NCI-H345 treated with DMSO at 0.1 percent for 48 hours (cell line): ENCODE measurements at regions not wholly inside any gene's neighbourhood (a gene's known extent, or its start where the extent isn't known, plus 50 kb on each side); places are given as distances from the start of the nearest gene placed in this dataset.
"Not testable (repeated sequence)": the region's sequence is repeated elsewhere in the genome, so short reads cannot be mapped to it uniquely, and the experiment has no call there.

Source experiments
- DNase-seq: peaks from one replicate; lab custom pipeline; 2025; ENCODE audit not compliant: unreplicated experiment; lab: John Stamatoyannopoulos, UW

DNA sequence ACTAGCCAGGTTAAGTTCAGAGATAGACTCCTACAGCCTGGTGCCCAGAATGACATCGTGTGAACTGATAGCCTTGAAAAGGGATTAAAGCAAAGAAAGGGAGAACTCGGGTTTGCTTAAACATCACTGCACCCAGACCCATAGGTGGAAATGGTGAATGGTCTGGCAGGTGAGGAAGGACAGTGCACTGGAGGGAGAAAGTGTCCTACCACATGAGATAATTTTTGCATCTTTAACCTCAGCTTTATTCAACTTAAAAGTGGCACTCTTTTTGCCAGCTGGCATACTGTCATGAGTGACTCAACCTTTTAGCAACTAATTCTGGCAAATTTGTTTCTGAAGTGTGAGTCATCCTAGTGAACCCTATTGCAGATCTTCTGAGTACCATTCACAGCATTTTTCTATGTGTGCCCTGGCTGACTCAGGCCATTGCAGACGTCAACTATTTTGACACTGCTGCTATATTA, 53.0 kb upstream of the DAPP1 start:
- no peak for DNase-seq

DNA sequence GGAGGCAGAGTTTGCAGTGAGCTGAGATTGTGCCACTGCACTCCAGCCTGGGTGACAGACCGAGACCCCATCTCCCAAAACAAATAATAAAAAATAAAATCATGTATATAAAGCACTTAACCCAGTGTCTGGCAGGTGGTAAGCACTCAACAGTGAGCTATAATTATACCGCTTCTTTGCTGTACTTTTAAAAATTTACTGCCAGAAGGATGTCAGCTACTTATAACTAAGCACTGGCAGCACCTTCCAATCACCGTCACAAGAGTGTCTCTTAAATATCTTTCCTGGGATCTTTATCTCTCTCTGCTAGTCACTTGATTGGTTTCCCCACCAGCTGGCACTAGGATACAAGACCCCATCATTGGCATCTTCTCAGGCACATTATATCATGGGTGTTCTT, 53.9 kb upstream of the DAPP1 start:
- peak; percentile 1 for DNase-seq

DNA sequence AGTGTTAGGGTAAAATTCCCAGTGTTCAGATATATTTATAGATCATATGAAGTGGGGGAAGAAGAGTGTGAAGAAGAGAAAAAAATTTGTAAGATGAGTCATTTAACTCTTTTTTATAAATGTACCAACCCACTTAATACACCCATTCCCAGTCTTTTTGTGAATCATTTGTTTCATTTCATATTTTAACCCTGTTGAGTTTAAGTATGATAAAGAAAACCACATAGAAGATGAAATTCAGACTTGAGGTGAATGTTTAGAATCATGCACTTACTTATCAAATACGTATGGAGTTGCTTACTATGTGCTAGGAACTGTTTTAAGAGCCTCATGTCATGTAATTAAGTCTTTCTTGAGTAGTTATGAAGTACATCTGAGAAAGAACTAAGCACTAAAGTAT, 56.6 kb upstream of the DAPP1 start:
- DNase-seq, result no peak

DNA sequence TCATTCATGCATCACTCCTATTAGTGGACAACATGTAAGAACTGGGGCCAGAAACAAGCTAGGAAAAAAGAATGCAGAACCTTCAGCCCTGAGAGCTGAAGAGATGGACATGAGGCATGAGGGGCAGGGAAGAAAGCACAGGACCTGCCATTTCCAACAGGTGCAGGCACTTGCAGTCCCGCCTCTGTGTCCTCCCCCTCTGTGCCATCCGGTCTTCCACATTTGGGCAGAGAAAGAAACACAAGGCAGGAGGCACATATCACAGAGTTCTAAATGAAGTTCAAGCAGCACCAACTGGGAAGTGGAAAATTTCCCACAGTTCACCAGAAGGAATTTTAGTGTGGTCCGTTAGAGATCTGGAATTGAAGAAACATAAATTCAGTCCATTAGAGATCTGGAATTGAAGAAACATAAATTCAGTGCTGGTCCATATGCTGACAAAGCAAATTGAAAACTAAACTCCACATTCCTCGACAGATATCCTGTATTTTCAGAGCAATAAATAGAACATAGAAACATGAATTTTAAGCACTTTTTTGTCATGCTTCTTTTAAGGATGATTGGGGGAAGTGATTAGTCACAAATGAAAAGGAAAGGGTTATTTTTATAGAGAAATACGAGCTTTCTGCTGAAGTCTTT, 57.2 kb upstream of the DAPP1 start:
- no peak for DNase-seq

DNA sequence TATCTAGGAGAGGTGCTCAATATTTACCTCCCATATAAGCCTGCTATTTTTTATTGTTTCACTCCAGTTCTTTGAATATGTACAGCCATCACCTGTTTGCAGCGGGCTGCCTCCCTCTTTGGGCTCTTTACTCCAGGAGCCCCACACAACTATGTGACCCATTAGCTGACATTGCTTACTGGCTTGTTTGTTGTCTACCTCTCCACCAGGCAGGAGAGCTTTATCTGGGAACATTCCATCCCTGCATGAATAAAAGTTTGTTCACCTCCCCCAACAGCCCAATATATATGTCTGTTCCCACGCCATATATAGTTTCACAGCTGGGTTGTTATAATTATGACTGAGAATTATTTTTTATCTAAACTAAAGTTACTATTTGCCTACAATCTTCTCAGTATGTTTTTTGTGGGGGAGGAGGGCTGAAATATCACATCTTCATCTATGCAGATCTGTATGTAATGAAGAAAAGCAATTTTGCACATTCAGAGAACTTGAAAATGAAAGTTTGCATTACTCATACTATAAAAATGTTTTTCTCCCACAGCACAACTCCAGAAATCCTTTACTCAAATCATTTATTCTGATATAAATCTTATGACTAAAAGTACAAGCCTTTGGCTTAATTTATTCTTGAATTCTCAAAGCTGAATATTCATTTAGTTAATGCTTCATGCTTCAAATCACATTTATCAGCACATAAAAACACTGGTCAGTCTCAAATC, 61.2 kb upstream of the DAPP1 start:
- peak; percentile 55 for DNase-seq

DNA sequence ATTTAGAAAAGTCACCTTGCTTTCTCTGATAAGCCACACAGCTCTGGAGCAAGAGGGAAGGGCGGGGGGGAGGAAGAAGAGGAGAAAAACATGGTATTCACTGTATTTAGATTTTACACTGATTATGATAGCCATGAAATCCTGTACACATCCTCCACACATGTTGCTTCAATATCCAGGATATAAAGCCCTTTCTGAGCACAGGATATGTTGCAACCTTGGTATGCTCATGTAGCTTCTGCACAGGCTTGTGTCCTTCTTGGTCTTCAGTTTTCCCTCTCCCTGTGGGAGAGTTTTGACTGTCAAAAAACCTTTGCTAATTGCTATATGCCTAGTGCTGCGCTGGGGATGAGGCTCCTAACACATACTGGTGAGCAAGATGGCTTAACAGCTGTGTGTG, 61.9 kb upstream of the DAPP1 start:
- no peak for DNase-seq

DNA sequence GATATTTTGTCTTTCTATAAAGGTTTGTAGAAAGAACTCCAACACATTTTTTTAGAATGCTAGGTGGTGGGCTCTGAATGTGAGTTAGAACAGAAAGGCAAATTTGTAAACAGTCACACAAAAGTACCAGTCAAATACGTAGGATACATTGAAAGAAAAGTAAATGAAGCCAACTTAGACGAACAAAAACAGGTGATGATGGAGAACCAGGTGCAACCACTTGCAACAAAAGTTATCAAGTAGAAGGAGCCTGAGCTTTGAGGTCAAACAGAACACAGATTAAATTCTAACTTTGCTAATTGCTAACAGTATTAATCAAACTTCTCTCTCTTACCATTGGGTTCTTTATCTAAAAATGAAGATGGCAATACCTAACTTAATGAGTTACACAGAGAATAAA, 62.7 kb upstream of the DAPP1 start:
- no peak for DNase-seq

DNA sequence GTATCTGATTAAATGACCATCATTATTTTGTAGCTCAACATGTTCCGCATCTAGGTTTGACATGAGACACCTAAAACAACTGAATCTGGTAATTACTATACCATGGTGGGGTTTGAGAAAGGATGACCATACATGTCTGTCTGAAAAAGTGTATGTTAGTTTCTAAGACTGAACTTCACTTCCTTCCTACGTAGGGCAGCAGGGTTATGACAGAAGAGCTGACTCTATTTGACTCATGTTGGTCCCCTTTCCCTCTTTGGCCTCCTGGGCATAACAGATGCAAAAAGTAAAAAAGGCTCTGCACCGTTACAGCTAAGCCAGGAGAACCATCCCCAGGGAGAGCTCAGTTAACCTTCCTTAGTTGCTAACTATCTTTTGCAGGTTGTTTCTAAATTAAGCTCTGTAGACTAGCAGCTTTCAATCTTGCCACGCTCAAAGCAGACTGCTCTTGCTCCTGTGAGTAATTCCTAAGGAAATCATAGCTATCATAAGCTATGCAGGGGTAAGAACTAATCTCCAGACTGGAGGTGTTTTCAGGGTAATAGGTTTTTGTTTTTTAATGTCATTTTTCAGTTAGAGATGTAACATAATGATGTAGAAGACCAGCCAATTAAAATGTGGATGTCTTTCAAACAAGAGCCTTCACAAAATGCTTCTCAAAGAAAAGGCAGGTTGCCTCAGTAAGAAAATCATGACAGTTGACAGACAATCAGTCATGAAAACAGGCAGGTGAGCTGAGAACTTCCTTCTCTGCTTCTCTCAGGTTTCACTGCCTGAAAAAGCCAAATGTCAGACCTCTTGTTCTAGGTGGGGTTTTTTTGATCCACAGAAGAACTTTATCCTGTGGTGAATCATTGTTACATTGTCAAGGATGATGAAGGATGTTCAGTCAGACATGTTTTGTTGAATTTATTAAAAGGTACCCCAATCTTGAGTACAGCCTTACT, 66.9 kb upstream of the DAPP1 start:
- DNase-seq, result no peak

DNA sequence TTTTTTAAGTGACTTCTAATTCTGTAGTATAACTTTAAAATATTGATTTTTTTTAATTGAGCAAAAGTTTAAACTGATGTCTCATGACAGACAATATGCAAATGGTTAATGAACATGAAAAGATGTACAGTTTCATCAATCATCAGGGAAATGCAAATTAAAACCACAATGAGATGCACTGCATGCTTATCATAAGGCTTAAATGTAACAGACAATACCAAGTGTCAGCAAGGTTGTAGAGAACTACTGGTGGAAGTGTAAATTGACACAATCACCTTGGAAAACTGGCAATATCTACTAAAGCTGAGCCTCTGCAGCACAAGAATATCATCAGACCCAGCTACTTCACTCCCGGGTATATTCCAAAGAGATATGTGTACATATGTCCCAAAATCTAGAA, 70.2 kb upstream of the DAPP1 start:
- no peak for DNase-seq

DNA sequence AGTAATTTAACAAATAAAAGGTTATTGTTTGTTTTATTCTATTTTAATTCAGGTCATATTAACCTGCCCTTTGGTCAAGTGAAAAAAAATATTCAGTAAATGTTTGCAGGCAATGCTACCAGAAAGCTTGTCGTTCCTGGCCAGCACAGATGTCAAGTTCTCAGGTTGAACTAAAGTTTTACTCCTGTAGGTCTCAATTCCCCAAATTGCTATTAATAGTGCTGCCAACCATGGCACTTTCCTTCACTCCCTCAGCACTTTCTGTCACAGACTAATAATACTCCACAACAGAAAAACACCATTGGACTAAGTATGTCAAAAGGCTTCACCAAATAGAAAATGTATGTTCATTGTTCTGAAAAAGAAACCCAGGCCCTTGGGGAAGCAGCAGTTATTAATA, 79.2 kb upstream of the C4orf54 start:
- DNase-seq, result no peak

DNA sequence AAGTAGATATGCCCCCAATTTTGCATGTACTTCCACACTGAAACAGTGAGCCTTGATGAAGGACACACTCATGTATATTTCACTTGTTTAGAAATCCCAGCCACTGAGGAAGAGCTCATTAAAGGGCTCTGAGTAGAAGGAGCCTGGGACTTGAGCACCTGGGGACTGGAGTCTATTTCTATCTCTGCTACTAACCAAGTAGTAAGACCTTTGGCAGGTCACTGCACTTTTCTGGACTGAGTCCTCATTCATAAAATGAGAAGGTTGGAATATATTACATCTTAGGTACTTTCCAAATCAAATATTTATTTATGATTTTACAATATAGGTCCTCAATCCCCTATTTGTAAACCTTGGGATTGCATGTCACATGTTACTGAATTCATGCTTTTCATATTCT, 78.2 kb upstream of the C4orf54 start:
- DNase-seq, result no peak

DNA sequence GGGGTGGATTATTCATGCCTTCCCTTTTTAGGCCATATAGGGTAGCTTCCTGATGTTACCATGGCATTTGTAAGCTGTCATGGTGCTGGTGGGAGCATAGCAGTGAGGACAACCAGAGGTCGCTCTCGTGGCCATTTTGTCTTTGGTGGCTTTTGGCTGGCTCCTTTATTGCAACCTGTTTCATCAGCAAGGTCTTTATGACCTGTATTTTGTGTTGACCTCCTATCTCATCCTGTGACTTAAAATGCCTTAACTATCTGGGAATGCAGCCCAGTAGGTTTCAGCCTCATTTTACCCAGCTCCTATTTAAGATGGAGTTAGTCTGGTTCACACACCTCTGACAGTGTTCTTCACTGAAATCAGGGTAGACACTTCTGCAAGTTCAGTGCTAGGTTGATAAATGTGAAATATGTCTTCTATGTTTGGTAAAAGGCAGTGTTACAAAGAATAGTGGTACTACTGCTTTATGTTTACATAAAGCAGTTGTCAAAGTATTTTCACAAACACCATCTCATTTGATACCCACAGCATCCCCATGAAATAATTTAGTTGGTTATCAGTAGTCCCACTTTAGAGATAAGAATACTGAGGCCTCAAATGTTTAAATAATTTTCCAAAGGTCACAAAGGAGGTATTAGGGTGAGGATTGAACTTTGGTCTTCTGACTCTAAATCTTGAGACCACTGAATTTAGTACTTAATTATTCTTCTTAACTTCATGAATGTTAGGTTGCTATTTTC, 77.1 kb upstream of the C4orf54 start:
- DNase-seq, result no peak

DNA sequence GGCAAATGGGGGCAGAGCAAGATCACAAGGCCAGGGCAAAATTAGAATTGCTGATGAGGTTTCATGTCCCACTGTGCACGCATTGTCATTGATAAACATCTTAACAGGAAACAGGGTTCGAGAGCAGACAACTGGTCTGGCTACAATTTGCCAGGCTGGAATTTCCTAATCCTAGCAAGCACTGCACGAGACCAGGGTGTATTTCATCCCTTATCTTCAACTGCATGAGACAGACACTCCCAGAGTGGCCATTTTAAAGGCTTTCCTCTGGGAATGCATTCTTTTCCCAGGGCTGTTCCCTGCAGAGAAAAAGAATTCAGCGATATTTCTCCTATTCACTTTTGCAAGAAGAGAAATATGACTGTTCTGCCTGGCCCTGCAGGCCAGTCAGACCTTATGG, 75.8 kb upstream of the C4orf54 start:
- not testable (repeated sequence) for DNase-seq

DNA sequence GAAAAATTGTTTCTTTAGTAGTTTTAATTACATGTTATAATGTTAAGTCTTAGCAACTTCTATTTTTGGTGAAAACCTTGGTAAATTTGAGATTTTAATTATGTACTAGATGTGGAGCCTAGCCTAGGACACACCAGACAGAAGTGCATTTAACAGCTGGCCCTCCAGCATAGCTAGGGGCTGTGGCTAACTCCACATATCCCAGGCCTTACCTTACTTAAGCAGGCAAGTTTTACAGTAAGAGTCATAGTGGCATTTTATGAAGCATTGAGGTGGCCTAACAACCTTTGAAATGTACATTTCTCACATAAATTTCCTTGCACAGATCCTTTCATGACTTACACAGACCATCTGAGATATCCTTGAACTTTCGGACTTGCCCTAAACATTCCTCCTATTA, 71.6 kb upstream of the C4orf54 start:
- DNase-seq, result no peak

DNA sequence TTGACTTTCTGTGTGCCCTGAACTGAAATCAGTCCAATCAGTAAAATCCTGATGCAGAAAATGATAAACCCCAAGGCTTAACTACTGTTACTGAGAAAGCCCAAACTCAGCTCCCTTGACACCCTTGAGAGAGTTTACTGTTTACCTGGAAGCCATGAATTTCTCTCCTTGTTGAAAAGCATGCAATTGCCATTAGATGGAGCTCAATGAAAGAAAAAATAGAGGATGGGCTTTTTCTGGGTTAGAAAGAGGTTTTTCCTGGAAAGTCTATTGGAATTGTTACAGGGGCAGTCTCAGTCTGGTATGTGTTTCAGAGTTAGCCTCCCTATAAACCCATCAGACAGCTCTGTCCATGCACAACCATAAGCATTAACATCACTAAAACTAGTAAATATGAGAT, 66.4 kb upstream of the C4orf54 start:
- no peak for DNase-seq

DNA sequence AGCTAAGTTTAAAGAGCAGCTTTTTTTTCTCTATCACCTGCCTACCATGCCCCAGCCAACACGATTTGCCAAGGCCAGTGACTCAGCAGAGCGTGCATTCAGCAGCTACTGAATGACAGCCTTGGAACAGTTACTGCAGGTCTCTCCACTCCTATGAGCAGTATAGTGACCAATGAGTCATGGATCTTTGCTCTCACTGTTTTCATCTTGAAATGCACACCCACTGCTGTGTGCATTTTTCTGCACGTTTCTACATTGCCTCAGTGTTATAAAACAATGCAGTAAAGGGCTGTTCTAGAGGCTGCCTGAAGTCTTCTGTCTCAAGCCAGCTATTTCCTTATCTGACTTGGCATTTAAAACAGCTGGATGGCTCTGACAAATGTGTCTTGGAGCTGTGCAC, 66.0 kb upstream of the C4orf54 start:
- DNase-seq, result no peak

DNA sequence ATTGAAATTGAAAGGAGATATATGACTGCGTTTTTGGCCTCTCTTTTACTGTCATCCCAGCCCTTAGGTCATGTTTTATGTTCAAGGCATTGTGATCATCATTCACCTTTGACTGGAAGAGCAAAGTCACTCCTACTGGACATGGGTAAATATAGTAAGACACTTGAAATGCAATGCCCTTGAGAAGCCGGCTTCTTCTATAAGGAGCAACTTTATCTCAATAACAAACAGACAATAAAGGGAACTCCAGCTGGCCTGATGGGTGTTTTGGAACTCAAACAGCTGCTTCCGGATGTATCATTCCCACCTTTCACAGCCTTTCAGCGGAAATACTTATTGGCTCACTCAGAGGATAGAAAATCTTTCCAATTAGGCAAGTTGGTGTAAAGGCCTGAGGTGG, 65.1 kb upstream of the C4orf54 start:
- DNase-seq, result no peak

DNA sequence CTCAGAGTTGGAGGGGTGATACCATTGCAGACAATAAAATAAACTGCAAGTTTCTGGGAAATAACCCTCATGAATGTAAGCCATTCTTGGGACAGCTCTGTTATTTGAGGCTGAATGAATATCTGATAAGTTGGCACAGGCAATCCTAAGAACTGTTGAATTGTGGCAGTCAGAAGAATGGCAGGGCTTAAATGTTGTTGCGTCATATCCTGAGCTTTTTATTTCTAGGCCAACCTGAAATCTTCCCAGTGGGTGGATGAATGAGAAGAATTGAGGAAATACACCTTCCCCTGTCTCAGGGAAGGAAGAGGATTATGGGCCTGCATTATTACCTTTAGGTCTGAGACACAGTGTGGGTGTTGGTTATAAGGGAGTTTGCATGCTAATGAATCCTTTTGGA, 64.4 kb upstream of the C4orf54 start:
- no peak for DNase-seq

DNA sequence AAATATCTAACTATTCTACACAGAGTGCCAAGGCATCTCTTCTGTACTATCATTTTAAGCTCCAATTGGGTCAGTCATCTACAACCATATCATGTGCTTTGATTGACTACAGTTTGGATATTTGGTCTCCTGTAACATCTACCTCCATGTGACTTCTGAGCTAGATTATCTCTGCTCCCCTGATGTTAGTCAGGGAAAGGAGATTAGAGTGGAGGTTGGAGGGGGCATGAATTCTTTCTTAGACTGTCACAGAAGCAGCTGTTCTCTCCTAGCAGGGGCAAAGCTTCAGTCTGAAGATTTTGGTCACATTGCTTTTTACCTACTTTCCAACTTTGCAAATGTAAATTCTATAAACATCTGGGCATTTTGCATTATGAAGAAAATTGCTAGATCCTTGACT, 62.6 kb upstream of the C4orf54 start:
- DNase-seq, result no peak

DNA sequence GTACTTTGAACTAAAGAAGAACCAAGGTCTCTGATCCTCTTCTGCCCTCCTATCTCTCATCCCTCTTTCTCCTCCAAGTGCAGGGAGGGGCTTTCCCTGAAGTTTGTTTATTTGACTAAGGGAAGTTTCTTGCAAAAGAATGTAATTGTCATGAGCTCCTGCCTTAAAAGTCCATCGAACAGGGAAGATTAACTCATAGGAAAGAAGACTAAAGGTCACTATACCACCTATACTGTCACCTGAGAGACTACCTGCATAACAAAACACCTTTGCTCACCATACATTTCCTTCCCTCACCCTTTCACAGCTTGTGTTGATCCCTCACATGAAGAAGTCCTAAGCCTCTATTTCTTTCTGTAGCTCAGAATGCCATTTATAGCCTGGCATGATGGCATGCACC, 59.4 kb upstream of the C4orf54 start:
- no peak for DNase-seq

DNA sequence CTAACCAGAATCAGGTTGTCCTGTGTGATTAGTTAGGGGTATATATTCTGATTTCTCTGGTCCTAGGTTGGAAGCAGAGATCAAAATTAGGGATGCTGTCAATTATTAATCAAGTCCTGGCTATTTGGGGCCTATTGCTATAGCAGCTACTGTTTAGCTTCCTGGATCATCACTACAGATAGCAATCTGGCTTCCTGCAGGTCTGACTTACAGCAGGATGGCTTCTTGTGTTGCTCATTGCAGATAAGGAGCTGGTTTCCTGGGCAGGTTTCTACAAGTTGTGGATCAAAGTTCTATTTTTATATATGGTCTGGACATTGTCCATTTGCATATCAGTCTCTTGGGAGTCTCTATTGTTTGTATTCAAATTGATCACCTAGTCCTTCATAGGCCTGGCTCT, 57.7 kb upstream of the C4orf54 start:
- no peak for DNase-seq
